NCI-H446 treated with DMSO at 0.1 percent for 48 hours (cell line): ENCODE measurements at regions not wholly inside any gene's neighbourhood (a gene's known extent, or its start where the extent isn't known, plus 50 kb on each side); places are given as distances from the start of the nearest gene placed in this dataset.

ENCODE experiments used
- DNase-seq: peaks from one replicate; lab custom pipeline; 2025; lab: John Stamatoyannopoulos, UW

DNA sequence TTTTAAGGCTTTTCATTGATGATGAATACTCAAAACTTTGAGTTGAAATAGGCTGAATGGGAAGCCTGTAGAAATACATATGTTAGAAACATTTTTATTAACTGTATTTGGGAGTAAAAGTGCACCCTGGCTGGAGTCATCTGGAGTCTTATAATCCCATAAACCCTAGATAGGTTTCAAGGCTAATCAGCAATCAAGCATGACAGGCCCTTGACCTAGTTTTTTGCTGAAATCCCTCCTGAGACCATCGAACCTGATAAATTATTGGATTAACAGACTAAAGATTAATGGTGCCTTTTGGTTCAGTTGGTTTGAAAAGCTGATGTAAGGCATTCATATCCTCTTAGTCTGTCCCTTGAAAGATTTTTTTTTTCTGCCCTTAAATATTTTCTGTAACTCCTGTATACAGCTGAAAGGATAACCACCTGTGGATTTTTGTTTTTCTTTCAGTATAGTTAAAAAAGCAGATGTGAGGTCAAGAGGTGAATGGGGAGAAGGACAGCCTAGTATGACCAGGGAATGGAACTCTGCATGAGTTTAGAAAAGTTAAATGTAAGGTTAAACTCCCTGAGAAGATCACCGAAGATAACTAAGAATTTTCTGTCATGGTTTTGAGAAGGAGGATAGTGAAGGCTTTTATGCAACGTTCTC is 69.4 kb upstream of the STXBP5L start:
- no peak for DNase-seq

- DNase-seq = no peak
Observed at GRCh38 chr3:120839120-120839519, 68.9 kb upstream of the STXBP5L start.

- no peak for DNase-seq
Observed at GRCh38 chr3:120841264-120841663, 66.7 kb upstream of the STXBP5L start.

GRCh38 chr3:120846073-120846472 is 61.9 kb upstream of the STXBP5L start:
- DNase-seq = peak; percentile 34

DNA sequence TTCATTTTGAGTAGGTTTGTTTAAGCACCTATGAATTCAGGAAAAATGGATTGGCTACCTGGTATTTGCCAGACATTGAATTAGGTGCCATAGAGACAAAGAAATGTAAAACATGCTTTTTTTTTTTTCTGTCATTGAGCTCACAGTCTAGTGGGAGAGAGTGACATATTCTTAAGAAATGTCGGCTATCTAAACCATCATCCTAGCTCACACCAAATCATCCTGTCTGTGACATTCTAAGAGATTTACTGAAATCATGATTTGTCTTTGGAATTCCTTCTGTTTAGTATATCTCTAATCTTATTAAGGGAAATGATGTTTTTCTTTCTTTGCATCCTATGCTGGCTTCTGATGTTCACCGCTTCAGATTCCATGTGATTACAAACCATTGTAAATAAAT is 59.5 kb upstream of the STXBP5L start:
- no peak for DNase-seq

DNA sequence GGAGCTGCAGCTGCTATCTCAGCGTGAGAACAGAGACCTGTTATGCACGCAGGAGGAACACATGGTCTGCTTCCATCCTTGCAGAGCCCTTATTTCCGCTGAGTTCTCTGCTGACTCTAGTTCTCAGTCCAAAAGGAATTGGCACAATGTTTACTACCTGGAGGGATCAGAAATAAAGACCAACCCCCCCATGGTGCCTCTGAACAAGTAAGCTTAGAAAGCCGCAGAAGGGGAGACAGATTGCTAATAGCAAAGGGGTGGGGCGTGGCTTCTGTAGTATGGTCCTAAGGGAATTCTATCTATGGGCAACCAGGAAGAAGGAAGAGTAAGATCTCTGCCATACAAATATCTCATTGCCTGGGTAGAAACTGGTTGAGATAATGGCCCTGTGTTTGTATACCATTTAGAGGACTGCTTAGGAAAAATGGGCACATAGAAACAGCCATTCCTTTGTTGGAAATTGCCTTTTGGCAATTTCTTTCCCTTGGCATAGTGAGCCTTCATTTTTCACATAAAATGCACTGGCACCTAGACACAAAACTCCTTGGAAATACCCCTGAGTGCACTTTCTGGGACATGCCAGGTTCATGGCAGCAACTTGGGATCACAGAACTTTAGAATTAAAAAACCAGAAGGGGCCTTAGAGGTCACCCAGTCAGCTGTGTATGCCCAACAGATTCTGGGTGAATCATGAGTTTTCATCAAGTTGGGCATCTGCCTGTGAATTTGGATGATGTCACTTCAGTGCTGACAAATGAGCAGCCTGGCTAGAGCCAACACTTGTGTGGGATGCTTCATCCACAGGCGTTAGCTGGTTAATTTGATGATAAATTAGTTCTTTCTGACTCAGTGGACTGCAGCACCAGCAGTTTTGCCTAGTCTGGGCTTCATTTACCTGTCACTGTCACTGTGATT is 57.4 kb upstream of the STXBP5L start:
- DNase-seq = peak; percentile 98

- no peak for DNase-seq
Observed at GRCh38 chr3:120852412-120852811, 55.6 kb upstream of the STXBP5L start.

DNA sequence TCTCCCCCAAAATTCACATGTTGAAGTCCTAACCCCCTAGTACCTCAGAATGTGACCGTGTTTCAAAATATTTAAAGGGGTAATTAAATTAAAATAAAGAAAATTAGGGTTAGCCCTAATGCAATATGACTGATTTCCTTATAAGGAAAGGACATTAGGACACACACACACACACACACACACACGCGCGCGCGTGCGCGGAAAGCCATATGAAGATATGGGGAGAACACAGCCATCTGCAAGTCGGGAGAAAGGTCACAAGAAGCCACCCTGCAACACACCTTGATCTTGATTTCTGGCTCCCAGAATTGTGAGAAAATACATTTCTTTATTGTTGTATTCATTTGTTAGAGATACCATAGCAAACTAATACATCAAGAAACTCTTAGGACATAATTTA is 54.6 kb upstream of the STXBP5L start:
- DNase-seq = no peak

- no peak for DNase-seq
Observed at GRCh38 chr3:120854908-120855526, 53.0 kb upstream of the STXBP5L start.

GRCh38 chr3:120855665-120856437 is 52.2 kb upstream of the STXBP5L start:
- DNase-seq = peak; percentile 96
